CD4-positive, alpha-beta T cell (primary cell): ENCODE measurements at regions not wholly inside any gene's neighbourhood (a gene's known extent, or its start where the extent isn't known, plus 50 kb on each side); places are given as distances from the start of the nearest gene placed in this dataset.

Source experiments
- ATAC-seq: fragments of 200-7000 bp; cut with Tn5 transposase; one replicate; pipeline ENCODE4 v1.10.0; 2022; ENCODE audit warnings: mild to moderate bottlenecking; ENCODE audit not compliant: poor library complexity
- CTCF ChIA-PET: fragments of 350-600 bp; sonication (Branson Sonifier 250); formaldehyde crosslinking; loops from one replicate; lab custom pipeline; 2021; ENCODE audit warnings: antibody characterized with exemption, inconsistent platforms; lab: Charles Lee
- POLR2A ChIA-PET: fragments of 350-600 bp; sonication (Branson Sonifier 250); formaldehyde crosslinking; loops from one replicate; lab custom pipeline; 2021; ENCODE audit warnings: antibody characterized with exemption, inconsistent platforms; lab: Charles Lee
- DNase-seq, 14 experiments: peaks; one replicate each; pipeline ENCODE4 v3.0.0-alpha.2; 2013 to 2020; ENCODE audit warnings: mixed read lengths in 2 of 14
- H3K27ac ChIP-seq, 2 donors: one replicate each; pipeline versions ENCODE4 v1.5.1 to v1.7.0; 2013; ENCODE audit warnings: low read length in 2 of 2, low read depth in 1 of 2, mild to moderate bottlenecking in 1 of 2
- H3K27me3 ChIP-seq, 2 experiments: 1 replicate in 1 of 2; 2 replicates in 1 of 2; pipeline versions ENCODE4 v1.6.1 to v1.7.0; 2013; ENCODE audit warnings: low read length in 2 of 2, control low read depth in 1 of 2, mild to moderate bottlenecking in 1 of 2, moderate library complexity in 1 of 2; ENCODE audit not compliant: insufficient read depth in 2 of 2, control insufficient read depth in 1 of 2
- H3K36me3 ChIP-seq: one replicate; pipeline ENCODE4 v1.6.1; 2013; ENCODE audit warnings: low read length, control low read depth; ENCODE audit not compliant: insufficient read depth
- H3K4me1 ChIP-seq: one replicate; pipeline ENCODE4 v1.6.1; 2013; ENCODE audit warnings: low read length, control low read depth; ENCODE audit not compliant: insufficient read depth
- H3K4me3 ChIP-seq: one replicate; pipeline ENCODE4 v1.5.1; 2013; ENCODE audit warnings: mild to moderate bottlenecking, low read length, moderate library complexity
- H3K9me3 ChIP-seq, 2 experiments: 1 replicate in 1 of 2; 2 replicates in 1 of 2; pipeline versions ENCODE4 v1.6.1 to v1.7.0; 2013; ENCODE audit warnings: low read length in 2 of 2, mild to moderate bottlenecking in 2 of 2, control low read depth in 1 of 2, moderate library complexity in 1 of 2; ENCODE audit not compliant: control insufficient read depth in 1 of 2, insufficient read depth in 1 of 2
- H3K27ac Mint-ChIP-seq: one replicate; pipeline ENCODE4 v1.8.0; 2020; ENCODE audit warnings: mixed read lengths
- H3K27me3 Mint-ChIP-seq: one replicate; pipeline ENCODE4 v1.8.0; 2021; ENCODE audit warnings: mixed read lengths
- H3K36me3 Mint-ChIP-seq: one replicate; pipeline ENCODE4 v1.8.0; 2021; ENCODE audit warnings: low read depth, mixed read lengths
- H3K4me1 Mint-ChIP-seq: one replicate; pipeline ENCODE4 v1.8.0; 2021; ENCODE audit warnings: low read depth, mixed read lengths
- H3K4me3 Mint-ChIP-seq: one replicate; pipeline ENCODE4 v1.8.0; 2020; ENCODE audit warnings: mild to moderate bottlenecking, mixed read lengths
- H3K9me3 Mint-ChIP-seq: one replicate; pipeline ENCODE4 v1.8.0; 2020; ENCODE audit warnings: mixed read lengths
- intact Hi-C, 2 experiments: fragments of 100-400 bp; cut with DNase I in 1 of 2; cut with micrococcal nuclease in 1 of 2; formaldehyde crosslinking; loops; one replicate each; pipeline versions ENCODE4 v1.15.1 to v1.9.0; 2023 to 2025; cut with DNase I, micrococcal nuclease
- TF ChIP-seq, protein P1 (sequence below): fragments of 200-600 bp; IDR thresholded peaks from one replicate; pipeline ENCODE4 v1.8.0; 2022; ENCODE audit warnings: antibody characterized with exemption, mild to moderate bottlenecking

DNA sequence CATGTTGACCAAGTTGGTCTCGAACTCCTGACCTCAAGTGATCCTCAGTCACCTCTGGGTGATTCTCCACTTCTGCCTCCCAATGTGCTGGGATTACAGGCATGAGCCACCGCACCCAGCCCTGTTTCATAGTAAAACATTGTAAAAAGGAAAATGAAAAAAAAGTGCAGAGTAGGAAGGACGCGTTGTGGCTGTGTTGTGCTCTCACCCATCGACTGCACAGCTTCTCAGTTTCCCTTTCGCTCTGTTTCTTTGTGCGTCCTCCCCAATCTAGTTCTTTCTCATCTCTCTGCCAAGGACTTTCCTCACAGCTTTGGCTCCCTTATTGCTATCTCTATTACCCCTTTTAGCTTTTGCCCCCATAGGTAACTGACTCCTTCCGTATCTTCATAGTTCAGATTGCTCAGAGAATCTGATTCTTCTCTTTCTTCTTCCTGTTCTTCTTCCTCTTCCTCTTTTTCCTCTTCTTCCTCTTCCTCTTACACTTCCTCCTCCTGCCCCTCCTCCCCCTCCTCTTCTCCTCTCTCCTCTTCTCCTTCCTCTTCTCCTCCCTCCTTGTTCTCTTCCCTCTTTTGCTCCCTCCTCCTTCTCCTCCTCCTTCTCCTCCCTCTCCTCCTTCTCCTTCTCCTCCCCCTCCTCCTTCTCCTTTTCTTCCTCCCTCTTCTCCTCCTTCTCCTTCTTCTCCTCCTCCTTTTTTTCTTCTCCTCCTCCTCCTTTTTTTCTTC lies 81.1 kb upstream of the VGLL4 start:
- Histone ChIP-seq H3K4me3 (peak overlapping the region; percentile 15), H3K27ac (no peak overlapping the region), H3K36me3 (no peaks in the 10 kb centered on the region), H3K9me3 (no peaks in the 10 kb centered on the region), H3K4me1 (peaks cover 10% of the 10 kb centered on the region), H3K27me3 (peaks cover 2 to 5% of the 10 kb centered on the region in 2 experiments)
- Mint-ChIP-seq H3K27me3 (peaks cover 21% of the 10 kb centered on the region), H3K4me1 (peaks cover 10% of the 10 kb centered on the region), H3K4me3 (peak overlapping the region; percentile 78), H3K27ac (no peak overlapping the region), H3K9me3 (no peaks in the 10 kb centered on the region), H3K36me3 (no peaks in the 10 kb centered on the region)
- intact Hi-C loops: loop anchor here in 1 of 2 experiments (10.0 kb wide), 1 partner anchor 80 kb away; no protein-coding TSS in a partner anchor
- ChIA-PET CTCF (no interaction called here), POLR2A (no interaction called here)
- peak in 2 of 14 experiments; percentile 9 to 21 for DNase-seq
- ATAC-seq: no peak
- TF ChIP-seq, protein P1, sequence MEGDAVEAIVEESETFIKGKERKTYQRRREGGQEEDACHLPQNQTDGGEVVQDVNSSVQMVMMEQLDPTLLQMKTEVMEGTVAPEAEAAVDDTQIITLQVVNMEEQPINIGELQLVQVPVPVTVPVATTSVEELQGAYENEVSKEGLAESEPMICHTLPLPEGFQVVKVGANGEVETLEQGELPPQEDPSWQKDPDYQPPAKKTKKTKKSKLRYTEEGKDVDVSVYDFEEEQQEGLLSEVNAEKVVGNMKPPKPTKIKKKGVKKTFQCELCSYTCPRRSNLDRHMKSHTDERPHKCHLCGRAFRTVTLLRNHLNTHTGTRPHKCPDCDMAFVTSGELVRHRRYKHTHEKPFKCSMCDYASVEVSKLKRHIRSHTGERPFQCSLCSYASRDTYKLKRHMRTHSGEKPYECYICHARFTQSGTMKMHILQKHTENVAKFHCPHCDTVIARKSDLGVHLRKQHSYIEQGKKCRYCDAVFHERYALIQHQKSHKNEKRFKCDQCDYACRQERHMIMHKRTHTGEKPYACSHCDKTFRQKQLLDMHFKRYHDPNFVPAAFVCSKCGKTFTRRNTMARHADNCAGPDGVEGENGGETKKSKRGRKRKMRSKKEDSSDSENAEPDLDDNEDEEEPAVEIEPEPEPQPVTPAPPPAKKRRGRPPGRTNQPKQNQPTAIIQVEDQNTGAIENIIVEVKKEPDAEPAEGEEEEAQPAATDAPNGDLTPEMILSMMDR: no peak

GRCh38 chr3:11721479-11721878 lies 77.8 kb upstream of the VGLL4 start:
- TF ChIP-seq, protein P1: no peak
- Histone ChIP-seq H3K36me3 (no peaks in the 10 kb centered on the region), H3K4me1 (peaks cover 19% of the 10 kb centered on the region), H3K27ac (no peak overlapping the region), H3K27me3 (peaks cover 0 to 5% of the 10 kb centered on the region in 2 experiments), H3K4me3 (no peak overlapping the region), H3K9me3 (no peaks in the 10 kb centered on the region)
- Mint-ChIP-seq H3K4me1 (peaks cover 30% of the 10 kb centered on the region), H3K27ac (no peak overlapping the region), H3K4me3 (peak overlapping the region; percentile 89), H3K9me3 (no peaks in the 10 kb centered on the region), H3K36me3 (peaks cover 6% of the 10 kb centered on the region), H3K27me3 (peaks cover 19% of the 10 kb centered on the region)
- ChIA-PET CTCF (no interaction called here), POLR2A (no interaction called here)
- DNase-seq (no peak), ATAC-seq (no peak)
- intact Hi-C loops: loop anchor here in 1 of 2 experiments (2.0 to 10.0 kb wide), 2 partner anchors 51 to 83 kb away; no protein-coding TSS in a partner anchor

- Mint-ChIP-seq H3K36me3 (peaks cover 6% of the 10 kb centered on the region), H3K4me1 (peaks cover 31% of the 10 kb centered on the region), H3K27ac (peak overlapping the region; percentile 62), H3K4me3 (peak overlapping the region; percentile 89), H3K9me3 (no peaks in the 10 kb centered on the region), H3K27me3 (peaks cover 16% of the 10 kb centered on the region)
- TF ChIP-seq, protein P1: no peak
- DNase-seq (no peak), ATAC-seq (no peak)
- Histone ChIP-seq H3K27me3 (peaks cover 0 to 5% of the 10 kb centered on the region in 2 experiments), H3K9me3 (no peaks in the 10 kb centered on the region), H3K4me3 (peak overlapping the region; percentile 67), H3K27ac (no peak overlapping the region), H3K36me3 (no peaks in the 10 kb centered on the region), H3K4me1 (peaks cover 19% of the 10 kb centered on the region)
- ChIA-PET POLR2A (no interaction called here), CTCF (no interaction called here)
- intact Hi-C loops: loop anchor here in 1 of 2 experiments (2.0 to 10.0 kb wide), 2 partner anchors 52 to 84 kb away; no protein-coding TSS in a partner anchor
These were observed 77.2 kb upstream of the VGLL4 start for GRCh38 chr3:11720917-11721411.
